H1 (cell line): ENCODE measurements at regions not wholly inside any gene's neighbourhood (a gene's known extent, or its start where the extent isn't known, plus 50 kb on each side); places are given as distances from the start of the nearest gene placed in this dataset.

ENCODE experiments used
- CBX8 ChIP-seq: fragments of 300-800, 300-1000 bp; sonication (generic); IDR thresholded peaks from 2 replicates; pipeline ENCODE4 v1.7.1; 2016; ENCODE audit warnings: low read depth, low read length, borderline replicate concordance
- SP1 ChIP-seq: IDR thresholded peaks from 2 replicates; pipeline ENCODE4 v1.6.1; 2011; ENCODE audit warnings: low read depth, low read length
- TAF7 ChIP-seq: optimal IDR thresholded peaks from 2 replicates; pipeline ENCODE3; 2011; ENCODE audit warnings: low read depth, mild to moderate bottlenecking, inconsistent platforms, low read length, moderate library complexity, borderline replicate concordance
- USF2 ChIP-seq: IDR thresholded peaks from 2 replicates; pipeline ENCODE4 v1.6.1; 2011; ENCODE audit warnings: low read length, improper control_type of control experiment

DNA sequence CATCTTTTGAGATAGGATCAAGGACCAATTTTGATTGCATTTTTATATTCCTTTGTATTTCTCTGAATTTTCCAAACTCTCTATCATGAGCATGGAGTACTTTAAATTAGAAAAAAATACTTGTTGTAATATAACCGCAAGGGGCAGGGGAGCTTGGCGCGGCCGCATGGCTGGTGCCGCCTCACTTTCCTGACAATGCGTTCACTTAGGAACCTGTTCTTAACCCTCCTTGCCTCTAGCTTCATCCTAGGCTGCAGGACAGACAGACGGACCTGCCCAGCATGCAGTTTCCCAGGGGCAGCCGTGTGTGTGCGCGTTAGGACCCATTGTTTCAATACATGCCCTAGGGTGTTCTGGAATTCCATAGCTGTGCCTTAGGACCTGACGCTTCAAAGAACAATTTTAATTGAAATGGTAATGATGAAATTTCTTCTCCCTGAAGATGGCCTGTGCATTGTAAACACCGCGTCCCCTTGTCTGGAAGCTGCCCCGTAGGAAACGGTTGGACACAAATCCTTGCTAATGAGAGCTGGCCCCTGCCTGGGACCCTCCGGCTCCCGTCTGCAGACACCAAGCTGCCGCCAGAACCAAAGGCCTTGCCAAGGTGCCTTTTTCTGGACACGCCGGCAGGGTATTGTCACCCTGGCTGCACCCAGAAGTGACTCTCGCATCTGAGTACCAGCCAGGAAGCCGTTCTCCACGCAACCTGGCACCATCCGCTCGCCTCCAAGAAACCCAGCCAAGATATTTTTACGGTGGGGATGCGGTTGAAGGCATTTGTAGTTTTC is 466.4 kb downstream of the NPHP4 start (continued):
- no peak for TF ChIP-seq TAF7
- TF ChIP-seq SP1, result no peak
- no peak for TF ChIP-seq USF2
- TF ChIP-seq CBX8, result no peak
- TF ChIP-seq, all 59 proteins: peak for 0
